Colonic mucosa (tissue), 4 donors: ENCODE measurements at regions not wholly inside any gene's neighbourhood (a gene's known extent, or its start where the extent isn't known, plus 50 kb on each side); places are given as distances from the start of the nearest gene placed in this dataset.
"Not testable (repeated sequence)": the region's sequence is repeated elsewhere in the genome, so short reads cannot be mapped to it uniquely, and the experiment has no call there.

Experiments used
- DNase-seq: peaks from one replicate; pipeline ENCODE4 v3.0.0-alpha.2; 2020
- H3K27ac ChIP-seq: fragments of 200-600 bp; one replicate; pipeline ENCODE4 v1.8.0; 2021
- H3K27me3 ChIP-seq: fragments of 200-600 bp; one replicate; pipeline ENCODE4 v1.8.0; 2021
- H3K36me3 ChIP-seq: fragments of 200-600 bp; one replicate; pipeline ENCODE4 v1.8.0; 2021
- H3K4me1 ChIP-seq: fragments of 200-600 bp; one replicate; pipeline ENCODE4 v1.8.0; 2021; ENCODE audit warnings: mild to moderate bottlenecking
- H3K4me3 ChIP-seq: fragments of 200-600 bp; one replicate; pipeline ENCODE4 v1.8.0; 2021
- H3K9ac ChIP-seq, 2 donors: one replicate each; pipeline ENCODE4 v1.7.0; 2013; ENCODE audit warnings: control low read depth in 2 of 2, low read depth in 2 of 2, low read length in 2 of 2
- H3K9me3 ChIP-seq: fragments of 200-600 bp; one replicate; pipeline ENCODE4 v1.8.0; 2021
- CTCF ChIP-seq: fragments of 200-600 bp; IDR thresholded peaks from one replicate; pipeline ENCODE4 v1.8.0; 2022; ENCODE audit warnings: antibody characterized with exemption, mild to moderate bottlenecking
- intact Hi-C: fragments of 100-400 bp; cut with DNase I; formaldehyde crosslinking; loops from one replicate; pipeline ENCODE4 v1.14.1; 2022
- donor health status: healthy.
- donor health status: DM: no; HTN: no; CAD: no.
- donor health status: DM: no; HTN: no; CAD: no.

- Histone ChIP-seq H3K27me3 (no peaks in the 10 kb centered on the region), H3K27ac (no peak overlapping the region), H3K36me3 (no peaks in the 10 kb centered on the region), H3K4me3 (no peak overlapping the region), H3K9me3 (no peaks in the 10 kb centered on the region), H3K9ac (no peak overlapping the region), H3K4me1 (no peaks in the 10 kb centered on the region)
- no peak for DNase-seq
- TF ChIP-seq CTCF = no peak
- intact Hi-C loops = no loop called here
These were observed 260.9 kb upstream of the TUT7 start for GRCh38 chr9:86614871-86615849.

- no peak for TF ChIP-seq CTCF
- intact Hi-C loops = no loop called here
- H3K9me3 ChIP-seq = no peaks in the 10 kb centered on the region
- H3K27ac ChIP-seq = no peak overlapping the region
- no peak overlapping the region for H3K4me3 ChIP-seq
- H3K4me1 ChIP-seq = no peaks in the 10 kb centered on the region
- no peak for DNase-seq
- H3K36me3 ChIP-seq = no peaks in the 10 kb centered on the region
- no peaks in the 10 kb centered on the region for H3K27me3 ChIP-seq
- no peak overlapping the region for H3K9ac ChIP-seq
These were observed 259.7 kb upstream of the TUT7 start for GRCh38 chr9:86613943-86614342.

GRCh38 chr9:86611534-86611933, 257.3 kb upstream of the TUT7 start:
- intact Hi-C loops, H3K4me1 ChIP-seq, H3K36me3 ChIP-seq, H3K4me3 ChIP-seq, H3K9me3 ChIP-seq, H3K27ac ChIP-seq, H3K9ac ChIP-seq, H3K27me3 ChIP-seq, DNase-seq: not testable (repeated sequence)

GRCh38 chr9:86605303-86605702, 251.1 kb upstream of the TUT7 start:
- H3K27me3 ChIP-seq = no peaks in the 10 kb centered on the region
- H3K9me3 ChIP-seq = no peaks in the 10 kb centered on the region
- H3K4me3 ChIP-seq = no peak overlapping the region
- H3K9ac ChIP-seq = no peak overlapping the region
- intact Hi-C loops = no loop called here
- no peak for TF ChIP-seq CTCF
- H3K4me1 ChIP-seq = no peaks in the 10 kb centered on the region
- no peak overlapping the region for H3K27ac ChIP-seq
- H3K36me3 ChIP-seq = no peaks in the 10 kb centered on the region
- DNase-seq = no peak

- Histone ChIP-seq H3K9ac (no peak overlapping the region), H3K36me3 (no peaks in the 10 kb centered on the region), H3K27ac (no peak overlapping the region), H3K27me3 (no peaks in the 10 kb centered on the region), H3K4me3 (no peak overlapping the region), H3K9me3 (no peaks in the 10 kb centered on the region), H3K4me1 (no peaks in the 10 kb centered on the region)
- intact Hi-C loops = no loop called here
- DNase-seq = no peak
- TF ChIP-seq CTCF = no peak
These were observed 250.5 kb upstream of the TUT7 start for GRCh38 chr9:86604741-86605140.

- DNase-seq = no peak
- Histone ChIP-seq H3K9me3 (no peaks in the 10 kb centered on the region), H3K36me3 (no peaks in the 10 kb centered on the region), H3K9ac (no peak overlapping the region), H3K27ac (no peak overlapping the region), H3K4me1 (no peaks in the 10 kb centered on the region), H3K27me3 (no peaks in the 10 kb centered on the region), H3K4me3 (no peak overlapping the region)
- intact Hi-C loops = no loop called here
- no peak for TF ChIP-seq CTCF
These were observed 248.5 kb upstream of the TUT7 start for GRCh38 chr9:86602715-86603114.
